Naive thymus-derived CD8-positive, alpha-beta T cell (primary cell): ENCODE measurements at regions not wholly inside any gene's neighbourhood (a gene's known extent, or its start where the extent isn't known, plus 50 kb on each side); places are given as distances from the start of the nearest gene placed in this dataset.
"Not testable (repeated sequence)": the region's sequence is repeated elsewhere in the genome, so short reads cannot be mapped to it uniquely, and the experiment has no call there.

Experiments used
- ATAC-seq, 2 donors: fragments of 150-1000 bp; cut with Tn5 transposase in 1 of 2; sonication (Bioruptor Pico), chemical (Tn5 transposase) in 1 of 2; 1 replicate in 1 of 2; 2 replicates in 1 of 2; pipeline ENCODE4 v1.10.0; 2021; ENCODE audit warnings: mild to moderate bottlenecking in 2 of 2, moderate library complexity in 2 of 2
- POLR2A ChIA-PET: fragments of 350-600 bp; sonication (Branson Sonifier 250); formaldehyde crosslinking; loops from one replicate; lab custom pipeline; 2021; ENCODE audit warnings: antibody characterized with exemption; lab: Charles Lee
- DNase-seq, 10 donors: peaks; one replicate each; pipeline versions ENCODE4 v3.0.0 to v3.0.0-alpha.2; 2020 to 2022
- H3K27ac Mint-ChIP-seq, 10 donors: one replicate each; pipeline ENCODE4 v1.8.0; 2020 to 2022; ENCODE audit warnings: mild to moderate bottlenecking in 10 of 10, mixed read lengths in 10 of 10, moderate library complexity in 4 of 10, inconsistent platforms in 1 of 10
- H3K27me3 Mint-ChIP-seq, 5 donors: one replicate each; pipeline ENCODE4 v1.8.0; 2021 to 2022; ENCODE audit warnings: mixed read lengths in 5 of 5
- H3K36me3 Mint-ChIP-seq, 3 donors: one replicate each; pipeline ENCODE4 v1.8.0; 2020 to 2022; ENCODE audit warnings: mixed read lengths in 3 of 3, mild to moderate bottlenecking in 2 of 3, inconsistent platforms in 1 of 3
- H3K4me1 Mint-ChIP-seq, 4 donors: one replicate each; pipeline ENCODE4 v1.8.0; 2021 to 2022; ENCODE audit warnings: mixed read lengths in 4 of 4
- H3K4me3 Mint-ChIP-seq, 10 donors: one replicate each; pipeline ENCODE4 v1.8.0; 2020 to 2022; ENCODE audit warnings: mild to moderate bottlenecking in 10 of 10, mixed read lengths in 10 of 10, moderate library complexity in 6 of 10, inconsistent platforms in 1 of 10
- H3K9me3 Mint-ChIP-seq, 9 donors: one replicate each; pipeline ENCODE4 v1.8.0; 2020 to 2022; ENCODE audit warnings: mixed read lengths in 9 of 9, mild to moderate bottlenecking in 3 of 9, inconsistent platforms in 1 of 9, moderate library complexity in 1 of 9

DNA sequence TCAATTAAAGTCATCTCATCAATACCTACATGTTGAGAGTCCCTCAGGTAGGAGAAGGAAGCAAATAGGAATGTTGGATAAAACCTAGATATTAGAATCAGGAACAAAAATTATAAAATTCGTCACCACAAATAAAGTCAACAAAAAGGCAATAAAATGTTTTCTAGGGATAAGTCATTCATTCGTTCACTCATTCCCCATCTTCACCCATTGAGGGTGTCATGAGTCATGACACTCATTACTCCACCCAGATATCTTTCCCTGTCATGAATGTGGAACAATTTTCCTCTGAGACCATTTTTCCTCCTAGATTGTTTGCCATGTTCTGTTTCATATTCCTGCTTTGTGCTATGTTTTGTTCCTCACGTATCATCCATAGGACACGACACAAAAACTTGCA lies 50.9 kb upstream of the OLIG3 start:
- peaks cover 0 to 9% (median 0%) of the 10 kb centered on the region in 5 donors for H3K27me3 Mint-ChIP-seq
- peaks cover 2 to 12% (median 7%) of the 10 kb centered on the region in 4 donors for H3K4me1 Mint-ChIP-seq
- DNase-seq, result no peak
- POLR2A ChIA-PET, result no interaction called here
- ATAC-seq, result no peak
- no peak overlapping the region for H3K4me3 Mint-ChIP-seq
- H3K36me3 Mint-ChIP-seq, result no peaks in the 10 kb centered on the region
- H3K27ac Mint-ChIP-seq, result no peak overlapping the region
- peaks cover 0 to 9% (median 0%) of the 10 kb centered on the region in 9 donors for H3K9me3 Mint-ChIP-seq

- Mint-ChIP-seq H3K27ac (no peak overlapping the region), H3K27me3 (peaks cover 0 to 9% (median 0%) of the 10 kb centered on the region in 5 donors), H3K9me3 (peaks cover 0 to 3% (median 0%) of the 10 kb centered on the region in 9 donors), H3K36me3 (no peaks in the 10 kb centered on the region), H3K4me1 (peaks cover 2 to 8% (median 5%) of the 10 kb centered on the region in 4 donors), H3K4me3 (no peak overlapping the region)
- ATAC-seq, result no peak
- POLR2A ChIA-PET, result no interaction called here
- no peak for DNase-seq
Measured at GRCh38 chr6:137547186-137547585, 53.0 kb upstream of the OLIG3 start.

- Mint-ChIP-seq H3K36me3 (no peaks in the 10 kb centered on the region), H3K27ac (no peak overlapping the region), H3K4me1 (peaks cover 2 to 4% (median 3%) of the 10 kb centered on the region in 4 donors), H3K9me3 (peaks cover 0 to 2% (median 0%) of the 10 kb centered on the region in 9 donors), H3K27me3 (peaks cover 0 to 9% (median 0%) of the 10 kb centered on the region in 5 donors), H3K4me3 (no peak overlapping the region)
- DNase-seq (no peak), ATAC-seq (no peak)
- POLR2A ChIA-PET, result no interaction called here
Measured at GRCh38 chr6:137547601-137548000, 53.4 kb upstream of the OLIG3 start.

GRCh38 chr6:137549106-137549505 lies 54.9 kb upstream of the OLIG3 start:
- POLR2A ChIA-PET, result no interaction called here
- no peak overlapping the region for H3K27ac Mint-ChIP-seq

GRCh38 chr6:137550535-137550934 lies 56.3 kb upstream of the OLIG3 start:
- no peak overlapping the region for H3K27ac Mint-ChIP-seq
- peaks cover 0 to 9% (median 0%) of the 10 kb centered on the region in 5 donors for H3K27me3 Mint-ChIP-seq
- peaks cover 0 to 5% (median 4%) of the 10 kb centered on the region in 3 donors for H3K36me3 Mint-ChIP-seq
- H3K9me3 Mint-ChIP-seq, result peaks cover 0 to 6% (median 2%) of the 10 kb centered on the region in 9 donors
- H3K4me1 Mint-ChIP-seq, result no peaks in the 10 kb centered on the region
- H3K4me3 Mint-ChIP-seq, result no peak overlapping the region
- ATAC-seq (no peak), DNase-seq (no peak)
- POLR2A ChIA-PET, result interaction anchor here (0.7 kb wide), 1 partner anchor 11 kb away, joined by 3 read pairs; no protein-coding TSS in a partner anchor

More at GRCh38 chr6:137549106-137549505, 54.9 kb upstream of the OLIG3 start:
- Mint-ChIP-seq H3K4me3 (no peak overlapping the region), H3K4me1 (no peaks in the 10 kb centered on the region), H3K27me3 (peaks cover 0 to 8% (median 0%) of the 10 kb centered on the region in 5 donors), H3K9me3 (peaks cover 0 to 2% (median 0%) of the 10 kb centered on the region in 9 donors), H3K36me3 (no peaks in the 10 kb centered on the region)
- no peak for DNase-seq
- ATAC-seq, result no peak

DNA sequence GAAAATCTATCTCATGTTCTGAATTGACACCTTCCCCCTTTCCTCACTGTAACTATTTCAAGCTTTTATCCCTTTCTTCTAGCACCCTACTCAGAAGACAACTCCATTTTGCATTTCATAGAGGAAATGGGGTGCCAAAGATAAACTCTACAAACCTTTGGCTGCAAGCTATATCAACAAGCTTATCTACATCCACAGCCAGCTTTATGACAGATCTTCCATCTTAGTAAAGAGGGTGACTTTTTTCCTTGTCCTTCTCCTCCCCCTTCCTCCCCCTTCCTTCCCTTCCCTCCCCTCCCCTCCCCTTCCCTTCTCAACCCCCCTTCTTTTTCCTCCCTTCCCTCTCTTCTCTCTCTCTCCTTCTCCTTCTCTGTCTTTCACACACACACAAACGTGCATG lies 58.0 kb upstream of the OLIG3 start:
- H3K4me1 Mint-ChIP-seq, result peaks cover 3 to 8% (median 4%) of the 10 kb centered on the region in 4 donors
- peaks cover 0 to 14% (median 4%) of the 10 kb centered on the region in 9 donors for H3K9me3 Mint-ChIP-seq
- H3K27me3 Mint-ChIP-seq, result peaks cover 0 to 11% (median 0%) of the 10 kb centered on the region in 5 donors
- peaks cover 0 to 12% (median 4%) of the 10 kb centered on the region in 3 donors for H3K36me3 Mint-ChIP-seq
- ATAC-seq (no peak), DNase-seq (no peak)
- POLR2A ChIA-PET, result interaction anchor here (0.6 to 1.1 kb wide), 2 partner anchors 54 to 822 kb away, joined by 3 read pairs; no protein-coding TSS in a partner anchor
- H3K27ac Mint-ChIP-seq, result no peak overlapping the region
- no peak overlapping the region for H3K4me3 Mint-ChIP-seq

DNA sequence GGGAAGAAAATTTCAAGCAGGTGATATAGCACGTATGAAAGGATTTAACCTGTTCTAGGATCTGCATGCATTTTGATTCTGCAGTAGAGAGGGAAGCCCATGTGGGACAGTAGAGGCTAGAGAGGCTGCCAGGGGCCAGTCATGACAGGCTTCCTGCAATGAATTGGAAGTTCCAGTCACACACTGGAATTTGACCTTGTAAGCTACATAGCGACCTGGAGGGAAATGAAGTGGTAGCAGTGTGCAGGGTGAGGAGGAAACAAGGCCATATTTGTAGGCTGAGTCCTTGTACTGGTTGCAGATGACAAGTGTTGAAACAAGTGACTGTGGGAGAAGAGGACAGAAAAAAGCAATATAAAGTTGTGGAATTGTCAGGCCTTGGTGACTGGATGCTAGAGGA lies 58.6 kb upstream of the OLIG3 start:
- no peak for ATAC-seq
- peaks cover 3 to 8% (median 7%) of the 10 kb centered on the region in 4 donors for H3K4me1 Mint-ChIP-seq
- no peak overlapping the region for H3K4me3 Mint-ChIP-seq

DNA sequence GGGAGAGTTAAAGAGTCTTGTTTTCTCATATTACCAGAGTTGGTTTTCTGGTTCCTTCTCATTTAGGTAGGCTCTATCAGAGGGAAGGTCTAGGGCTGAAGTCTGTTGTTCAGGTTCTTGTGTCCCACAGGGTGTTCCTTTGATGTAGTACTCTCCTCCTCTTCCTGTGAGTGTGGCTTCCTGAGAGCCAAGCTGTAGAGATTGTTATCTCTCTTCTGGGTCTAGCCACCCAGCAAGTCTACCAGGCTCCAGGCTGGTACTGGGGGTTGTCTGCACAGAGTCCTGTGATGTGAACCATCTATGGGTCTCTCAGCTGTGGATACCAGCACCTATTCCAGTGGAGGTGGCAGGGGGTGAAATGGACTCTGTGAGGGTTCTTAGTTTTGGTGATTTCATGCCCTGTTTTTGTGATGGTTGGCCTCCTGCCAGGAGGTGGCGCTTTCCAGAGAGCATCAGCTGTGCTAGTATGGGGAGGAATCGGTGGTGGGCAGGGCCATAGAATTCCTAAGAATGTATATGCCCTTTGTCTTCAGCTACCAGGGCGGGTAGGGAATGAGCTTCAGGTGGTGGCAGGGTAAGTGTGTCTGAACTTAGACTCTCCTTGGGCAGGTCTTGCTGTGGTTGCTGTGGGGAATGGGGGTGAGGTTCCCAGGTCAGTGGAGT lies 65.5 kb upstream of the OLIG3 start:
- Mint-ChIP-seq H3K4me3 (peak overlapping the region; percentile 54 to 84 (median 71)), H3K4me1 (peaks cover 26 to 53% (median 40%) of the 10 kb centered on the region in 4 donors), H3K9me3 (peaks cover 6 to 32% (median 18%) of the 10 kb centered on the region in 9 donors), H3K27ac (peak overlapping the region; percentile 51 to 96 (median 82)), H3K36me3 (peaks cover 0 to 27% (median 24%) of the 10 kb centered on the region in 3 donors)
- ATAC-seq (peak; percentile 78 to 90), DNase-seq (peak in 8 of 10 donors; percentile 3 to 65 (median 45))
- H3K27me3 Mint-ChIP-seq, result not testable (repeated sequence)
- POLR2A ChIA-PET, result interaction anchor here (1.1 to 1.6 kb wide), 3 partner anchors 16 to 29 kb away, joined by 3 to 4 read pairs (median 3); no protein-coding TSS in a partner anchor

More for the DNA sequence above, 58.6 kb upstream of the OLIG3 start:
- Mint-ChIP-seq H3K9me3 (peaks cover 0 to 17% (median 4%) of the 10 kb centered on the region in 9 donors), H3K27ac (no peak overlapping the region), H3K27me3 (peaks cover 0 to 11% (median 0%) of the 10 kb centered on the region in 5 donors), H3K36me3 (peaks cover 0 to 12% (median 7%) of the 10 kb centered on the region in 3 donors)
- no peak for DNase-seq
- POLR2A ChIA-PET, result no interaction called here

DNA sequence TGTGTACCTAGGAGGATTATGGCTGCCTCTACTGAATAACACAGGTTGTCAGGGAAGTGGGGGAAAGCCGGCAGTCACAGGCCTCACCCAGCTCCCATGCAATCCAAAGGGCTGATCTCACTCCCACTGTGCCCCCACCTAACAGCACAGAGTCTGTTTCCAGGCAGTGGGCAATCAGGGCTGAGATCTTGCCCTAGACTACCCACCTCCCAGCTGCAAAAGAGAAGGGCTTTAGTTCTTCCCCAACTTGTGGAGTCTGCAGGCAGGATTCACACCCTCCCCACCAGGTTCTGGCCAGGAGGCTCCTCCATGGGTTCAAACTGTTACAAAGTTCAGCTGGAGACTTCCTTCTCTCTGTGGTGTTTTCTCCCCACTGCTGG lies 66.0 kb upstream of the OLIG3 start:
- peak overlapping the region; percentile 54 to 84 (median 71) for H3K4me3 Mint-ChIP-seq
- H3K27ac Mint-ChIP-seq, result peak overlapping the region; percentile 51 to 96 (median 82)
- peaks cover 6 to 30% (median 18%) of the 10 kb centered on the region in 9 donors for H3K9me3 Mint-ChIP-seq
- H3K27me3 Mint-ChIP-seq, result peaks cover 0 to 4% (median 0%) of the 10 kb centered on the region in 5 donors
- DNase-seq, result no peak
- POLR2A ChIA-PET, result interaction anchor here (1.1 to 1.6 kb wide), 3 partner anchors 17 to 29 kb away, joined by 3 to 4 read pairs (median 3); no protein-coding TSS in a partner anchor
- peaks cover 26 to 53% (median 40%) of the 10 kb centered on the region in 4 donors for H3K4me1 Mint-ChIP-seq
- H3K36me3 Mint-ChIP-seq, result peaks cover 0 to 26% (median 22%) of the 10 kb centered on the region in 3 donors
- ATAC-seq, result no peak

DNA sequence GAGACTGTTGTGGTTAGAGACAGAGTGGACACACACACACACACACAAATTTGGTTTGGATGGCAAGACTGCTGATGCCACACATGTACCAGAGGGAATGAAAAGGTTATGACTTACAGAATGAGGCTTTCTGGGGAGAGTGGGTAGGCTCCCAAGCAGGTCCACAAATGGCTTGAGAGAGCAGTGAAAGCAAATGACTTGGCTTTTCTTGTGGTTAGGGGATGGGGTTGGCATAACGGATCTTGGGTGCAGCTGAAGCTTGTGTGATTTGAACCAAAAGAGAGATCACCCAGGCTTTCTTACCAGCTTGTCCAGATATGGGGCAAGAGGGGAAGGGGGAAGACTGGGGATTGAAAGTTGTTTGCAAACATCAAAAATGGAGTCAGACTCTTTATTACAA lies 73.9 kb upstream of the OLIG3 start:
- Mint-ChIP-seq H3K4me1 (peaks cover 0 to 16% (median 4%) of the 10 kb centered on the region in 4 donors), H3K9me3 (peaks cover 0 to 11% (median 0%) of the 10 kb centered on the region in 9 donors), H3K27ac (no peak overlapping the region), H3K4me3 (no peak overlapping the region), H3K27me3 (peaks cover 0 to 25% (median 3%) of the 10 kb centered on the region in 5 donors), H3K36me3 (no peaks in the 10 kb centered on the region)
- POLR2A ChIA-PET, result no interaction called here
- ATAC-seq (no peak), DNase-seq (no peak)

- peaks cover 0 to 8% (median 0%) of the 10 kb centered on the region in 9 donors for H3K9me3 Mint-ChIP-seq
- no peak overlapping the region for H3K27ac Mint-ChIP-seq
- no peak for ATAC-seq
- peaks cover 0 to 11% (median 4%) of the 10 kb centered on the region in 4 donors for H3K4me1 Mint-ChIP-seq
- no peak for DNase-seq
- POLR2A ChIA-PET, result no interaction called here
- no peak overlapping the region for H3K4me3 Mint-ChIP-seq
- peaks cover 0 to 29% (median 10%) of the 10 kb centered on the region in 5 donors for H3K27me3 Mint-ChIP-seq
- no peaks in the 10 kb centered on the region for H3K36me3 Mint-ChIP-seq
Measured at GRCh38 chr6:137570393-137570792, 76.2 kb upstream of the OLIG3 start.

DNA sequence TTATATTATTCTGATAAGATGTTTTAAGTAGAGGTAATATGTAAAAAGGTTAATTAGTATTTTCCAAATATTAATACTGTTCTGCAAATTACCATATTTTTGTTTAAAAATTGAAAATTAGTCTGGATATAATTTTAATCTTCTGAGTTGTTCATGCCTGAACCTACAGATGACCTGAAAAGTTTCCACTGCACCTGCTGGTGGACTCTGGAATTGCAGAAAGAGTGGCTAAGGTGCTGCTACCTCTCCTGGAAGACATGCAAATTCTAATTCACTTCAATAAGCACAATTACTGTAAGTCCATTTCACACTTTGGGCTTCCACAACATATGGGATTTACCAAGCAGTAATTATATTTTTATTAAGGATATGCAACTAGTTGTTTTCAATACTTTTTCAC lies 77.7 kb upstream of the OLIG3 start:
- Mint-ChIP-seq H3K36me3 (no peaks in the 10 kb centered on the region), H3K27me3 (peaks cover 0 to 25% (median 8%) of the 10 kb centered on the region in 5 donors), H3K4me1 (peaks cover 0 to 7% (median 4%) of the 10 kb centered on the region in 4 donors), H3K27ac (no peak overlapping the region), H3K9me3 (no peaks in the 10 kb centered on the region), H3K4me3 (no peak overlapping the region)
- DNase-seq (peak; percentile 21 to 69 (median 50)), ATAC-seq (peak; percentile 57 to 65)
- POLR2A ChIA-PET, result no interaction called here

GRCh38 chr6:137573739-137574138 lies 79.5 kb upstream of the OLIG3 start:
- Mint-ChIP-seq H3K27me3 (peaks cover 0 to 25% (median 8%) of the 10 kb centered on the region in 5 donors), H3K36me3 (no peaks in the 10 kb centered on the region), H3K4me1 (peaks cover 0 to 7% (median 4%) of the 10 kb centered on the region in 4 donors), H3K9me3 (no peaks in the 10 kb centered on the region), H3K4me3 (no peak overlapping the region), H3K27ac (peak overlapping the region in 1 of 10 donors; percentile 22)
- ATAC-seq, result no peak
- no peak for DNase-seq
- POLR2A ChIA-PET, result interaction anchor here (1.5 kb wide), 1 partner anchor 15 kb away, joined by 5 read pairs; no protein-coding TSS in a partner anchor
